HG02870 (cell line): ENCODE measurements at regions not wholly inside any gene's neighbourhood (a gene's known extent, or its start where the extent isn't known, plus 50 kb on each side); places are given as distances from the start of the nearest gene placed in this dataset.

ENCODE experiments used
- ATAC-seq: cut with Tn5 transposase; IDR thresholded peaks from one replicate; pipeline ENCODE4 v1.9.1; 2021; ENCODE audit warnings: mild to moderate bottlenecking, moderate library complexity; ENCODE audit not compliant: unreplicated experiment

- no peak for ATAC-seq
These were observed 621.0 kb downstream of the CCER1 start for GRCh38 chr12:90333939-90334338.

- no peak for ATAC-seq
These were observed 621.6 kb downstream of the CCER1 start for GRCh38 chr12:90333424-90333823.

GRCh38 chr12:90331821-90332220 is 623.2 kb downstream of the CCER1 start:
- no peak for ATAC-seq

- no peak for ATAC-seq
These were observed 622.6 kb upstream of the ATP2B1 start for GRCh38 chr12:90331262-90331661.

- no peak for ATAC-seq
These were observed 619.4 kb upstream of the ATP2B1 start for GRCh38 chr12:90327793-90328743.

- no peak for ATAC-seq
These were observed 614.6 kb upstream of the ATP2B1 start for GRCh38 chr12:90323217-90323616.

- no peak for ATAC-seq
These were observed 613.4 kb upstream of the ATP2B1 start for GRCh38 chr12:90322006-90322405.

- ATAC-seq: no peak
These were observed 612.7 kb upstream of the ATP2B1 start for GRCh38 chr12:90321369-90321768.

GRCh38 chr12:90311561-90311960 is 602.9 kb upstream of the ATP2B1 start:
- ATAC-seq: no peak

- no peak for ATAC-seq
These were observed 596.7 kb upstream of the ATP2B1 start for GRCh38 chr12:90305379-90305778.

GRCh38 chr12:90304231-90304630 is 595.6 kb upstream of the ATP2B1 start:
- no peak for ATAC-seq

GRCh38 chr12:90303771-90304170 is 595.1 kb upstream of the ATP2B1 start:
- ATAC-seq: no peak

GRCh38 chr12:90301561-90302133 is 593.0 kb upstream of the ATP2B1 start:
- no peak for ATAC-seq

GRCh38 chr12:90301095-90301494 is 592.5 kb upstream of the ATP2B1 start:
- ATAC-seq: no peak

- peak; percentile 27 for ATAC-seq
These were observed 591.0 kb upstream of the ATP2B1 start for GRCh38 chr12:90299666-90300065.

GRCh38 chr12:90299121-90299520 is 590.5 kb upstream of the ATP2B1 start:
- peak; percentile 95 for ATAC-seq

- no peak for ATAC-seq
These were observed 589.8 kb upstream of the ATP2B1 start for GRCh38 chr12:90298289-90298948.

- no peak for ATAC-seq
These were observed 587.2 kb upstream of the ATP2B1 start for GRCh38 chr12:90295858-90296257.

- ATAC-seq: no peak
These were observed 583.5 kb upstream of the ATP2B1 start for GRCh38 chr12:90292183-90292582.

GRCh38 chr12:90290980-90291975 is 582.6 kb upstream of the ATP2B1 start:
- ATAC-seq: no peak

GRCh38 chr12:90287585-90287984 is 578.9 kb upstream of the ATP2B1 start:
- ATAC-seq: no peak
